DMS53 treated with DMSO at 0.1 percent for 48 hours (cell line): ENCODE measurements at regions not wholly inside any gene's neighbourhood (a gene's known extent, or its start where the extent isn't known, plus 50 kb on each side); places are given as distances from the start of the nearest gene placed in this dataset.
"Not testable (repeated sequence)": the region's sequence is repeated elsewhere in the genome, so short reads cannot be mapped to it uniquely, and the experiment has no call there.

Source experiments
- DNase-seq: peaks from one replicate; lab custom pipeline; 2025; ENCODE audit not compliant: unreplicated experiment; lab: John Stamatoyannopoulos, UW

GRCh38 chr5:152456815-152457443 is 51.9 kb upstream of the NMUR2 start:
- DNase-seq, result peak; percentile 16

- DNase-seq, result peak; percentile 59
Measured at GRCh38 chr5:152462021-152462721, 57.1 kb upstream of the NMUR2 start.

DNA sequence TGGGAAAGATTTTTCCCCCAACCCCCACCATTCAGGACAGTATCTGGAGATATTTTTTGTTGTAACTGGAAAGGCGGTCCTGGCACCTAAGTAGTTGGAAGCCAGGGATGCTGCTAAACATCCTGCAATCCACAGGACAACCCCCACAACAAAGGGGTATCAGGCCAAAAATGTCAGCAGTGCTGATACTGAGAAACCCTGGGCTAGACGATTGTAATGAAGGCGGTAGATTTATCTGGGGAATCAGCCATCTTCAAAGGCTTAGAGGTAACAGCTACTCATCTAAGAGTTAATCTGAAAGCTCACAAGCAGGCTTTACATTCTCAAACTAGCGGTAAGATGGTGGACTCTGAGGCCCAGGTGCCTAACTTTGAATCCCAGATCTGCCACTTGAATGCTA is 59.0 kb upstream of the NMUR2 start:
- DNase-seq, result no peak

DNA sequence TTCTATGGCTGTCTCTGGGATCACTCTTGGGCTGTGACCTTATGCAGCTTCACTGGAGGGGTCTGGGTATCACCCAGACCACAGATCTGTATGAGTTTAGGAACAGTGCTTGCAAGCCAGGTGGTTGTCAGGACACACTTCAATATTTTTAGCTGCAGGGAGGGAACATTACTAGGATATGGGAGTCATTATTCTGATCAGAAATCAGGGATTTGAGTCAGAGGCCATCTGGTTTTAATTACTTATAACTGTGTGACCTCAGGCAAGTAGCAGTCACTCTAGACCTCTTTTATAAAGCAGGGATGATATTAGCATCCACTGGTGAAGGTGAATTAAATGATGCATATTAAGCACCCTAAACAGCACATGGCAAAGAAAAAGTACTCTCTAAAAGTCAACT is 60.1 kb upstream of the NMUR2 start:
- DNase-seq, result no peak

GRCh38 chr5:152466085-152466745 is 61.1 kb upstream of the NMUR2 start:
- DNase-seq, result no peak

GRCh38 chr5:152470167-152470566 is 65.1 kb upstream of the NMUR2 start:
- DNase-seq, result no peak

- no peak for DNase-seq
Measured at GRCh38 chr5:152472083-152472482, 67.0 kb upstream of the NMUR2 start.

DNA sequence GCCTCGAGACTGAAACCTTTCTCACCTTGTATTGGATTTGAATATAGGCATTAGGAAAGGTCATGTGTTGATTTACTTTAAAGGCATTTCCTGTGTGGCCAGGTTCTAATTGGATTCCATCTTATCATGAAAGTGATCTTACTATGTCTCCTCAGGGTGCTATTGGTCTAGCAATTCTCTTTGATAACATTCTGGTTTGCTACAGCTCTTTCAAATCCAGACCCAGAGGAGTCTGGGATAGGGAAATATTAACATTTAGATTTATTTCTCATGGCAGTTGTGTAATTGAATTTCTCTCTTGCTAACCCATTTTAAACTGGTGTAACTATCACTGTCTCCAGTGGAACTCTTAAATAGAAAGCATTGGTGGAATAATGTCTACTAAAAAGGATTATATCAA is 69.9 kb upstream of the NMUR2 start:
- DNase-seq, result no peak

- DNase-seq, result no peak
Measured at GRCh38 chr5:152477536-152477935, 72.5 kb upstream of the NMUR2 start.

- DNase-seq, result not testable (repeated sequence)
Measured at GRCh38 chr5:152479866-152480265, 74.8 kb upstream of the NMUR2 start.

DNA sequence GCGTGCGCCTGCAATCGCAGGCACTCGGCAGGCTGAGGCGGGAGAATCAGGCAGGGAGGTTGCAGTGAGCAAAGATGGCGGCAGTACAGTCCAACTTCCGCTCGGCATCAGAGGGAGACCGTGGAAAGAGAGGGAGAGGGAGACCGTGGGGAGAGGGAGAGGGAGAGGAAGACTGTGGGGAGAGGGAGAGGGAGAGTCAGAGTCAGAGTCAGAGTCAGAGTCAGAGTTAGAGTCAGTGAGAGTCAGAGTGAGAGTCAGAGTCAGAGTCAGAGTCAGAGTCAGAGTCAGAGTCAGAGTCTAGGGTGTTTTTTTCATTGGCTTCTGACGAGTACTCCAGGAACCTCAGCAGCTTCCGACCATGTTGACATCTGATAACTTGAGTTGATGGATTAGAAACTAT is 75.6 kb upstream of the NMUR2 start:
- not testable (repeated sequence) for DNase-seq

DNA sequence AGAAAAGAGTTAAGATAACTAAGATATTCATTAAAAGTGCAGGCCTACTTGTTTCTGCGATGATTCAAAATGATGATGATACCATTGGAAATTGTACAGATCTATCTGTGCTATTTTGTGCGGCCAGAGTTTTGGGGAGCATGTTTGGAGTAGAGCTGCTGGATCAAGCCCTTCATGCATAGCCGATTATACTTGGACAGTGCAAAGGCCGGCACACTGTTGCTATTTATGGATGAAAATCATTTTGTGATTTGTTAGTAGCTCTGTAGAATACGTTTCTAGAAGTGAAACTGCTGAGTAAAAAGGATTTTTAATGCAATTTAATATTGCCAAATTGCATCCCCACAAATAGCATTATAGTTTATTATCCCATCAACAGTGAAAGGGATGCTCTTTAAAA is 82.1 kb upstream of the NMUR2 start:
- no peak for DNase-seq

- no peak for DNase-seq
Measured at GRCh38 chr5:152488869-152489268, 83.8 kb upstream of the NMUR2 start.

DNA sequence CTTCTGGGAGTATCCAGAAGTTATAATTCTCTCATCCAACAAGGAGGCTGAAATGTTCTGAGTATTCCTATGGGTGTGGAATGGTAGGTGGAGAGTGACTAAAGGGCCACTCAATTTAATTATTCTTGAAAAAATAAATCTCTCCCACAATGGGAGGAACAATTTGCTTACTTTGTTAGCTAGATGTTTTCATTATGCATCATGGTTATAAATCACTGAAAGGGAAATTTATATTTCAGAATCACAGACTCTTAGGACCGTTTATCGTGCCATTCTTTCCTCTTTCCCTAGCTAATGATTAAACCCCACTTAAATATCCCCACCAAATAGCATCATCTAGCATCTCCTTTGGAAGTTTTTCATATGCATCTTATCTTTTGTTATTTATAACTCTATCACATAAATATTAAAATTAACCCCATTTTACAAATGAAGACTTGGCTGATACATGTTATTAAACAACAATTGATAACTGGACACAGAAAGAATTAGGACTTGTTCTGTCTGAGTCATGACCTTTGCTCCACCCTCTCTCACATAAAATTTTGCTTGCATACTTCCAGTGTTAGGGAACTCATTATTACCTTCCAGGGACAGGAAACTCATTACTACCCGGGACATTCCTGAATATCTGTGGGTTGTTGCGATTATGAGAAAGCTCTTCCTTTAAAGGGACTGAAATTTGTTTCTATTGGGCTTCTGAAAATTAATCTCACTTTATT is 94.9 kb upstream of the NMUR2 start:
- no peak for DNase-seq

GRCh38 chr5:152501294-152501693 is 96.2 kb upstream of the NMUR2 start:
- no peak for DNase-seq

DNA sequence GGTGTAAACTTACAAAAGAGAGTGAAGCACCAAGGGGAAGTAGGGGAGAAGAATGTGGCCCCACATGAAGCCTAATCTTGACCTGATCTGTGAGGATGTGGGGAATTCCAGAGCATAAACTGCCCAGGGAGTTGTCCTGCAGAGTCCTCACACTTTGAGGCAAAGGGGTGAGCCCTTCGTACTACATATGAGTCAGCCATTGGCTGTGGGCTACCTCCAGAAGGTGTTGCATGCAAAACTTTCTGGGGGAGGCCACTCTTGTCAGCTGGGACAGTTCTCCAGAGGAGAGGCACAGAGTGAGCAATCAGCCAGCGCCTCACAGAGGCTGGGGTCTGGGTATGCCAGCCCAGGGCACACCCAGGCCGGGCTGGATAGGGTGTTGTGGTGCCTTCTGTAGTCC is 98.1 kb upstream of the NMUR2 start:
- no peak for DNase-seq

GRCh38 chr5:152505442-152506042 is 100.5 kb upstream of the NMUR2 start:
- DNase-seq, result peak; percentile 84

DNA sequence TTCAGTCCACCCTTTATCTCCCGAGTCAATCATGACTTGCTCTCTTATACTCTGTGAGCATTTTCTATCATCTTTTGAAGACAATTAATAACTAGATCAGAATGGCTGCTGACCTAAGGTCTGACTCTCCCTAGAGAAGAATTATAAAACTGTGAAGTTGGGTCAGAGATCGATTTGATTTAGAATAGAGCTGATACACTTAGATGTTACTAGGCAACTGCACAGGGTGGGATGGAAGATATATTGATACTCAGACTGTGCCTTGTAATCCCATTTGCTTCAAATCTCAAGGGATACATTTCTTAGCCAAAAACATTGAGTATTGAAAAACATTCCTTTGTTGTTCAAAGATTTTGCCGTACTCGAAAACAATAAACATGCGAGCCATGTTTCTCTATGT is 106.0 kb upstream of the NMUR2 start:
- no peak for DNase-seq

- no peak for DNase-seq
Measured at GRCh38 chr5:152511531-152512132, 106.6 kb upstream of the NMUR2 start.

DNA sequence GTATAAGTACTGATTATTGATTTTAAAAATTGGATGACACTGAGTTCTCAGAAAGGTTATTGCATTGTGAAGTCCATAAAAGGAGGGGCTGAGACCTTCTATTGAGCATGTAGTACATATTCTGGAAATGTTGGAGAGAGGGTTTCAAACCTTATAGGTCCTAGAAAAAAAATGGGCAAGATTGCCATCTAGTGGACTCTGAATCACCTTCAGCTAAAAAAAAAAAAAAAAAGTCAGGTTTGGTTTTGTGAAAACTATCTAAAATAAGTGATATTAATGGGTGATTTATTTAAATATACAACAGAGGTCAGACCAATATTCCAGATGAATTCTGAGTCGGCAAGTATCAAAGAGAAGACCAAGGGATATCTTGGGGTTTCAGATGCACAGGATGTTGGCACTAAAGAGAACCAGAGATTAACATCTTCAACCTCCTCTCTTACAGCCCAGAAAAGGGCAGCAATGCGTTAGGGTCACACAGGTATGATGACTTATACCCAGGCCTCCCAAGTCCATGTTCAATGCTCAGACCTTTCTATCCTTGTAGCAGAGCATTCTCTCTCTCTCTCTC is 109.8 kb upstream of the NMUR2 start:
- peak; percentile 62 for DNase-seq

DNA sequence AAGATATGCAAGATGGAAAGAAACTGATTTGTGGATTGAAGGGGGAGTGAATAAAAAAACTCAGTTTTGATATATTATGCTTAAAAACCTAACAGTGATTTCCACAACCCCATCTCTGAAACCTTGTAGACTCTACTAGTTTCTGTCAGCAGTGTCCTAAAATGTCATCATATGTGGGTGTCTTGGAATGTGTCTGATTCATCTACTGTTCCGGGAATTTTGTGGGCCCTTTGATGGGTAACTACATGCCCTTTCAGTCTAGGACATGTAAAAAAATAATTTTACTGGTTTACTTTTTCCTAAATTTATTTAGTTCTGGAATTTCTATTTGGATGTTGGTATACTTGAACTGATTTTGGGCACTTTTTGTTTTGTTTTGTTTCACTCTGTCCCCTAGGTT is 118.9 kb upstream of the NMUR2 start:
- no peak for DNase-seq
